ENCODE measurements at regions not wholly inside any gene's neighbourhood (a gene's known extent, or its start where the extent isn't known, plus 50 kb on each side); places are given as distances from the start of the nearest gene placed in this dataset.

GRCh38 chr7:117962366-117962994 is 89.2 kb upstream of the CTTNBP2 start:
- Histone ChIP-seq H3K27me3 (ENCODE audit: insufficient read depth, low read length) (no peaks in the 10 kb centered on the region), H3K36me3 (ENCODE audit: insufficient read depth, low read length) (no peaks in the 10 kb centered on the region), H2AFZ (ENCODE audit: low read depth, low read length) (no peak overlapping the region), H3K9me3 (ENCODE audit: insufficient read depth, low read depth, low read length) (no peaks in the 10 kb centered on the region), H3K27ac (ENCODE audit: low read depth, low read length) (no peak overlapping the region), H3K4me3 (ENCODE audit: insufficient read depth, low read depth, low read length) (no peak overlapping the region), H3K4me1 (ENCODE audit: insufficient read depth, low read length) (no peaks in the 10 kb centered on the region), H3K9ac (ENCODE audit: low read length) (no peak overlapping the region), H4K20me1 (ENCODE audit: insufficient read depth, low read length) (no peaks in the 10 kb centered on the region), H3K79me2 (ENCODE audit: insufficient read depth, low read length) (no peaks in the 10 kb centered on the region), H3K4me2 (ENCODE audit: low read length) (no peak overlapping the region)
- Mint-ChIP-seq H3K27me3 (ENCODE audit: low read depth, unreplicated experiment) (no peaks in the 10 kb centered on the region), H3K4me3 (ENCODE audit: unreplicated experiment) (no peak overlapping the region), H3K36me3 (ENCODE audit: low read depth, unreplicated experiment) (no peaks in the 10 kb centered on the region), H3K9me3 (ENCODE audit: unreplicated experiment) (no peaks in the 10 kb centered on the region), H3K27ac (ENCODE audit: unreplicated experiment) (no peak overlapping the region), H3K4me1 (ENCODE audit: low read depth, unreplicated experiment) (no peaks in the 10 kb centered on the region)
- FAIRE-seq (no peak), DNase-seq (ENCODE audit: low read depth) (no peak)
- TF ChIP-seq EZH2 (IDR thresholded peaks at IDR 0.05; ENCODE audit: insufficient read depth, low read length) (no peak), CTCF (IDR thresholded peaks at IDR 0.05; ENCODE audit: insufficient read depth, low read depth, low read length) (no peak)

GRCh38 chr7:117963264-117964197 is 90.3 kb upstream of the CTTNBP2 start:
- no peak overlapping the region for H2AFZ ChIP-seq (ENCODE audit: low read depth, low read length)
- no peak overlapping the region for H3K4me3 ChIP-seq (ENCODE audit: insufficient read depth, low read depth, low read length)
- Mint-ChIP-seq H3K4me1 (ENCODE audit: low read depth, unreplicated experiment) (no peaks in the 10 kb centered on the region), H3K36me3 (ENCODE audit: low read depth, unreplicated experiment) (no peaks in the 10 kb centered on the region), H3K27me3 (ENCODE audit: low read depth, unreplicated experiment) (no peaks in the 10 kb centered on the region), H3K9me3 (ENCODE audit: unreplicated experiment) (no peaks in the 10 kb centered on the region), H3K27ac (ENCODE audit: unreplicated experiment) (no peak overlapping the region), H3K4me3 (ENCODE audit: unreplicated experiment) (no peak overlapping the region)
- H3K4me2 ChIP-seq (ENCODE audit: low read length) = no peak overlapping the region
- no peaks in the 10 kb centered on the region for H3K36me3 ChIP-seq (ENCODE audit: insufficient read depth, low read length)
- H3K27me3 ChIP-seq (ENCODE audit: insufficient read depth, low read length) = no peaks in the 10 kb centered on the region
- no peaks in the 10 kb centered on the region for H3K9me3 ChIP-seq (ENCODE audit: insufficient read depth, low read depth, low read length)
- no peaks in the 10 kb centered on the region for H4K20me1 ChIP-seq (ENCODE audit: insufficient read depth, low read length)
- H3K27ac ChIP-seq (ENCODE audit: low read depth, low read length) = no peak overlapping the region
- H3K4me1 ChIP-seq (ENCODE audit: insufficient read depth, low read length) = no peaks in the 10 kb centered on the region
- no peaks in the 10 kb centered on the region for H3K79me2 ChIP-seq (ENCODE audit: insufficient read depth, low read length)
- FAIRE-seq (no peak), DNase-seq (ENCODE audit: low read depth) (no peak)
- TF ChIP-seq EZH2 (IDR thresholded peaks at IDR 0.05; ENCODE audit: insufficient read depth, low read length) (no peak), CTCF (IDR thresholded peaks at IDR 0.05; ENCODE audit: insufficient read depth, low read depth, low read length) (no peak)
- H3K9ac ChIP-seq (ENCODE audit: low read length) = no peak overlapping the region

Measured in astrocyte (in vitro differentiated cells and primary cell).